ENCODE measurements at regions not wholly inside any gene's neighbourhood (a gene's known extent, or its start where the extent isn't known, plus 50 kb on each side); places are given as distances from the start of the nearest gene placed in this dataset.

GRCh38 chr14:105840266-105841021 is 314.1 kb downstream of the TMEM121 start:
- DNase-seq (ENCODE audit: low read depth in 1 of 2, low spot score in 1 of 2): no peak

GRCh38 chr14:105841022-105842009 is 314.9 kb downstream of the TMEM121 start:
- no peak for DNase-seq (ENCODE audit: low read depth in 1 of 2, low spot score in 1 of 2)

- DNase-seq (ENCODE audit: low read depth in 1 of 2, low spot score in 1 of 2): no peak
Observed at GRCh38 chr14:105842105-105842504, 315.7 kb downstream of the TMEM121 start.

- DNase-seq (ENCODE audit: low read depth in 1 of 2, low spot score in 1 of 2): no peak
Observed at GRCh38 chr14:105843444-105844046, 317.2 kb downstream of the TMEM121 start.

- no peak for DNase-seq (ENCODE audit: low read depth in 1 of 2, low spot score in 1 of 2)
Observed at GRCh38 chr14:105844047-105844630, 317.8 kb downstream of the TMEM121 start.

GRCh38 chr14:105844810-105845724 is 318.7 kb downstream of the TMEM121 start:
- no peak for DNase-seq (ENCODE audit: low read depth in 1 of 2, low spot score in 1 of 2)

- no peak for DNase-seq (ENCODE audit: low read depth in 1 of 2, low spot score in 1 of 2)
Observed at GRCh38 chr14:105845725-105846309, 319.4 kb downstream of the TMEM121 start.

GRCh38 chr14:105846312-105846711 is 319.9 kb downstream of the TMEM121 start:
- DNase-seq (ENCODE audit: low read depth in 1 of 2, low spot score in 1 of 2): no peak

GRCh38 chr14:105847400-105847799 is 321.0 kb downstream of the TMEM121 start:
- DNase-seq (ENCODE audit: low read depth in 1 of 2, low spot score in 1 of 2): no peak

GRCh38 chr14:105848570-105848969 is 322.2 kb downstream of the TMEM121 start:
- no peak for DNase-seq (ENCODE audit: low read depth in 1 of 2, low spot score in 1 of 2)

GRCh38 chr14:105849933-105850626 is 323.7 kb downstream of the TMEM121 start:
- DNase-seq (ENCODE audit: low read depth in 1 of 2, low spot score in 1 of 2): no peak

- no peak for DNase-seq (ENCODE audit: low read depth in 1 of 2, low spot score in 1 of 2)
Observed at GRCh38 chr14:105850853-105851581, 324.6 kb downstream of the TMEM121 start.

- DNase-seq (ENCODE audit: low read depth in 1 of 2, low spot score in 1 of 2): no peak
Observed at GRCh38 chr14:105851716-105852377, 325.5 kb downstream of the TMEM121 start.

GRCh38 chr14:105852378-105853088 is 326.1 kb downstream of the TMEM121 start:
- no peak for DNase-seq (ENCODE audit: low read depth in 1 of 2, low spot score in 1 of 2)

GRCh38 chr14:105853089-105853906 is 326.9 kb downstream of the TMEM121 start:
- no peak for DNase-seq (ENCODE audit: low read depth in 1 of 2, low spot score in 1 of 2)

GRCh38 chr14:105853907-105854599 is 327.7 kb downstream of the TMEM121 start:
- DNase-seq (ENCODE audit: low read depth in 1 of 2, low spot score in 1 of 2): no peak
